ENCODE measurements at regions not wholly inside any gene's neighbourhood (a gene's known extent, or its start where the extent isn't known, plus 50 kb on each side); places are given as distances from the start of the nearest gene placed in this dataset.

DNA sequence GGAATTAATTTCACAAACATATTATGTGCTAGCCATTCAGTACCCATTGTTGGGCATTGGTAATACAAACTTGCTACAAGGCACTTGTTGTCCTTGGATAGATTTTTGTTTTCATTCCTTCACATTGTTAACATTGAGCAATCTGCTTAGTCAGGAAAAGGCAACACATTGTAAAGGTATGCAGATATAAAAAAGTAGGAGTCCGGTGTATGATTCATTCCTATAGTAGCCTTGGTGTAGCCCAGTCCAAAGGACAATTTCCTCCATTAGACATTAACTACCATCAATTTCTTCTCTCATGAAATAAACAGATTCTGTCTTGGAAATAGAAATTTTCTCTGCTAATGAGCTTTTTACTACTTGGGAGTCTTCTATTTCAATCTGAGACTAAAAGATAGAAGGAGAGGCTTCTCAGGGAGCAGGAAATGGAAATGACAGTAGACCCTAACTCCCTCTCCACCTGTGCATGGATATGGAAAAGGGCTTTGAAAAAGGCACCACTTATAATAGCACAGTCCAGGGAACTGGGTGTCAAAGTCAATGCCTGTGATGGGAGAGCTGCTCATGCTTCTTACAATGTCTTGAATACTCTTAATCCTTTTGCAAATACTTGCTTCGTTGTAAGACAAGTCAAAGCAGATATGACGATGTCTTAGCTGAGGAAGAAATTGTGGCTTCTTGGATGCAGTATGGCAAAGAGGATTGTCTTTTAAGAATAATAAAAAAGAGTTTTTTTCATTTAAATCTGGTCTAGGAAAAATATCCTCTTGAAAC lies 369.4 kb upstream of the CITED2 start:
- no peak for TF ChIP-seq CTCF (IDR thresholded peaks at IDR 0.05; ENCODE audit: borderline replicate concordance, control extremely low read depth, extremely low read depth, insufficient read depth, missing control alignments)
- no peak for DNase-seq (ENCODE audit: low spot score)
- in situ Hi-C loops (cut with MboI; ENCODE audit: low sequenced_read_pairs, unreplicated experiment) = no loop called here

DNA sequence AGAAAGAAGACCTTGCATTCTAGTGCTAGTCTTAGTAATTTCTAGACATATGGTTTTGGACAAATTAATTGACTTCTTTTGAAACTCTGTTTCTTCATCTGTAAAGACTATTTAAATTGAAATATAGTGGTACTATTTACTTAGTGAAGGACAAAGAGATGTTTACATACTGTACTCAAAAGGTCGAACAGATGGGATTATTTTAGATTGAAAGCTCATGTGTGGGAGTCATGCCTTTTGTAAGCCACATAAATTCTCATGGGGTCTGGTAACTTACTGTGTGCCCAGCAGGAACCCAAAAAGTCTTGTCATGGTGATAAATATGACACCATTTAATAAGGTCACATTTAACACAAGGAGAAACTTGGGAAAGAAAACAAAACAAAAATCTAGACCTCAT lies 368.2 kb upstream of the CITED2 start:
- DNase-seq (ENCODE audit: low spot score) = no peak
- in situ Hi-C loops (cut with MboI; ENCODE audit: low sequenced_read_pairs, unreplicated experiment) = no loop called here
- TF ChIP-seq CTCF (IDR thresholded peaks at IDR 0.05; ENCODE audit: borderline replicate concordance, control extremely low read depth, extremely low read depth, insufficient read depth, missing control alignments) = no peak

GRCh38 chr6:139738801-139739455 lies 364.5 kb upstream of the CITED2 start:
- DNase-seq (ENCODE audit: low spot score) = no peak
- in situ Hi-C loops (cut with MboI; ENCODE audit: low sequenced_read_pairs, unreplicated experiment) = no loop called here
- no peak for TF ChIP-seq CTCF (IDR thresholded peaks at IDR 0.05; ENCODE audit: borderline replicate concordance, control extremely low read depth, extremely low read depth, insufficient read depth, missing control alignments)

- in situ Hi-C loops (cut with MboI; ENCODE audit: low sequenced_read_pairs, unreplicated experiment) = no loop called here
- TF ChIP-seq CTCF (IDR thresholded peaks at IDR 0.05; ENCODE audit: borderline replicate concordance, control extremely low read depth, extremely low read depth, insufficient read depth, missing control alignments) = no peak
- no peak for DNase-seq (ENCODE audit: low spot score)
These were observed 362.0 kb upstream of the CITED2 start for GRCh38 chr6:139736325-139736906.

GRCh38 chr6:139732451-139732850 lies 358.0 kb upstream of the CITED2 start:
- DNase-seq (ENCODE audit: low spot score) = no peak
- in situ Hi-C loops (cut with MboI; ENCODE audit: low sequenced_read_pairs, unreplicated experiment) = no loop called here
- TF ChIP-seq CTCF (IDR thresholded peaks at IDR 0.05; ENCODE audit: borderline replicate concordance, control extremely low read depth, extremely low read depth, insufficient read depth, missing control alignments) = no peak

DNA sequence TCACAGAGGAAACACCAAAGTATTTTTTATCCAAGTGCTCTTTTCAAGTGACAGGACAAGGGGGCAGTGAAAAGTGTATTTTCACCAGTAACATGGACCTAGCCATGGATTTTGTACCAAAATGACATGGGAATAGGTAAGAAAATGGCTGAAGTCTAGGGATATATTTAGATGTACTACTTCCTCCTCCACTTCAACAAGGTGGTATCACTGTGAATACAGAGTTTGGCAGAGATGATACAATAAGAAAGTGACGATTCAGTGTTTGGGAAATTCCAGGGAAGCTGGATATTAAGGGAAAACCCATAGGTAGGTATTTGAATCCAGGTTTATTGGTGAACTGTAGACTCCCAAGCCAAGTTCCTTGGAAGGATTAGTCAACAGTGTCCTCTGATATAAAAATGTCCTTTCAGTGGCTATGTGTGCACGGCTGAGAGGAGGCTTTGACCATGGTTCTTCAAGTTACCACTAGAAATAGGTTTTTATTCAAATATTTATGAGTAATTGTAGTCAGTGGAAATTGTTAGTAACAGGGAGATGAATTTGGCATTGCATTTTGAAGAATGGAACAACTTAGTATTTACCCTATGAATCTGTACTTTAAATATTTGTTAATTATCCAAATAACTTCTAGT lies 356.0 kb upstream of the CITED2 start:
- in situ Hi-C loops (cut with MboI; ENCODE audit: low sequenced_read_pairs, unreplicated experiment) = no loop called here
- TF ChIP-seq CTCF (IDR thresholded peaks at IDR 0.05; ENCODE audit: borderline replicate concordance, control extremely low read depth, extremely low read depth, insufficient read depth, missing control alignments) = no peak
- no peak for DNase-seq (ENCODE audit: low spot score)
